SK-N-SH (cell line): ENCODE measurements at regions not wholly inside any gene's neighbourhood (a gene's known extent, or its start where the extent isn't known, plus 50 kb on each side); places are given as distances from the start of the nearest gene placed in this dataset.

Source experiments
- CTCF ChIA-PET: fragments of 300-600, 350-600 bp; formaldehyde crosslinking; extraction: SDS; loops from one replicate; lab custom pipeline; 2021; lab: Yijun Ruan, JAX
- POLR2A ChIA-PET: fragments of 350-600 bp; sonication (Branson Sonifier 250); formaldehyde crosslinking; extraction: SDS; loops from one replicate; lab custom pipeline; 2020; ENCODE audit warnings: antibody characterized with exemption, inconsistent platforms; lab: Yijun Ruan, JAX
- DNase-seq: peaks from one replicate; pipeline ENCODE4 v3.0.0; 2012
- H2AFZ ChIP-seq: fragments of 200-600 bp; sonication (generic); 2 replicates; pipeline ENCODE4 v1.8.1; 2016; ENCODE audit warnings: antibody characterized with exemption, mild to moderate bottlenecking, low read depth
- H3F3A ChIP-seq: fragments of 200-600 bp; sonication (generic); replicated peaks from 2 replicates; pipeline ENCODE3; 2016; ENCODE audit warnings: antibody characterized with exemption, mild to moderate bottlenecking; ENCODE audit not compliant: insufficient read depth
- H3K27ac ChIP-seq, 2 experiments: fragments of 200-500 bp in 1 of 2; fragments of 200-600 bp in 1 of 2; sonication (Bioruptor generic) in 1 of 2; sonication (generic), shearing (Covaris generic) in 1 of 2; 2 replicates each; pipeline versions ENCODE4 v1.5.1 to v1.6.1; 2014 to 2016; ENCODE audit warnings: low read depth in 2 of 2, inconsistent platforms in 1 of 2, low read length in 1 of 2, mild to moderate bottlenecking in 1 of 2, mixed read lengths in 1 of 2
- H3K27me3 ChIP-seq: fragments of 200-600 bp; sonication (generic), shearing (Covaris generic); 2 replicates; pipeline ENCODE4 v1.6.1; 2016; ENCODE audit warnings: mixed run types; ENCODE audit not compliant: insufficient read depth
- H3K36me3 ChIP-seq, 2 experiments: fragments of 200-500 bp in 1 of 2; fragments of 200-600 bp in 1 of 2; sonication (Bioruptor generic) in 1 of 2; sonication (generic) in 1 of 2; replicated peaks in 1 of 2; 2 replicates each; pipeline versions ENCODE3 to v1.5.1; 2014 to 2016; ENCODE audit warnings: low read length in 1 of 2, mild to moderate bottlenecking in 1 of 2; ENCODE audit not compliant: insufficient read depth in 2 of 2, control insufficient read depth in 1 of 2
- H3K4me1 ChIP-seq, 2 experiments: fragments of 200-500 bp in 1 of 2; fragments of 200-600 bp in 1 of 2; sonication (Bioruptor generic) in 1 of 2; sonication (generic), shearing (Covaris generic) in 1 of 2; 2 replicates each; pipeline versions ENCODE4 v1.5.1 to v1.6.1; 2014 to 2016; ENCODE audit warnings: low read depth in 1 of 2, low read length in 1 of 2, mixed run types in 1 of 2; ENCODE audit not compliant: insufficient read depth in 2 of 2, control insufficient read depth in 1 of 2
- H3K4me2 ChIP-seq: fragments of 200-600 bp; sonication (generic), shearing (Covaris generic); 2 replicates; pipeline ENCODE4 v1.6.1; 2017; ENCODE audit warnings: mixed run types
- H3K4me3 ChIP-seq, 2 experiments: fragments of 200-500 bp in 1 of 2; fragments of 200-600 bp in 1 of 2; sonication (Bioruptor generic) in 1 of 2; sonication (generic), shearing (Covaris generic) in 1 of 2; 2 replicates each; pipeline versions ENCODE4 v1.5.1 to v1.8.1; 2014 to 2016; ENCODE audit warnings: low read depth in 2 of 2, inconsistent platforms in 1 of 2, low read length in 1 of 2, mild to moderate bottlenecking in 1 of 2, mixed read lengths in 1 of 2, moderate library complexity in 1 of 2
- H3K79me2 ChIP-seq: fragments of 200-600 bp; sonication (generic); 2 replicates; pipeline ENCODE4 v1.8.1; 2017; ENCODE audit warnings: mild to moderate bottlenecking; ENCODE audit not compliant: insufficient read depth
- H3K9ac ChIP-seq: fragments of 200-600 bp; sonication (generic); 2 replicates; pipeline ENCODE4 v1.6.1; 2017; ENCODE audit warnings: mixed run types
- H3K9me2 ChIP-seq: fragments of 200-600 bp; sonication (generic); 2 replicates; pipeline ENCODE4 v1.6.1; 2017; ENCODE audit warnings: mixed run types
- H3K9me3 ChIP-seq: fragments of 200-600 bp; sonication (generic); 2 replicates; pipeline ENCODE4 v1.6.1; 2017; ENCODE audit warnings: mixed run types, mild to moderate bottlenecking, moderate library complexity
- H4K20me1 ChIP-seq: fragments of 200-600 bp; sonication (generic); 2 replicates; pipeline ENCODE4 v1.6.1; 2017; ENCODE audit warnings: mild to moderate bottlenecking, mixed run types; ENCODE audit not compliant: insufficient read depth
- CHD2 ChIP-seq: fragments of 150-350 bp; IDR thresholded peaks from 2 replicates; pipeline ENCODE4 v1.6.1; 2018; ENCODE audit warnings: low read length; ENCODE audit not compliant: partially characterized antibody
- ELF1 ChIP-seq: IDR thresholded peaks from 2 replicates; pipeline ENCODE4 v1.4.0; 2012
- EP300 ChIP-seq, 2 experiments: IDR thresholded peaks; 2 replicates each; pipeline versions ENCODE4 v1.4.0 to v1.6.1; 2012; ENCODE audit warnings: borderline replicate concordance in 1 of 2, low read depth in 1 of 2, low read length in 1 of 2
- EZH2phosphoT487 ChIP-seq: fragments of 200-600 bp; sonication (generic); IDR thresholded peaks from 2 replicates; pipeline ENCODE4 v1.6.1; 2017; ENCODE audit warnings: low read depth, mixed run types, mild to moderate bottlenecking, antibody characterized with exemption, moderate library complexity, borderline replicate concordance
- FOXM1 ChIP-seq: IDR thresholded peaks from 2 replicates; pipeline ENCODE4 v1.4.0; 2012; ENCODE audit warnings: low read depth, mild to moderate bottlenecking
- GABPA ChIP-seq: IDR thresholded peaks from 2 replicates; pipeline ENCODE4 v1.4.0; 2012; ENCODE audit warnings: low read depth, mild to moderate bottlenecking
- RXRA ChIP-seq: IDR thresholded peaks from 2 replicates; pipeline ENCODE4 v1.4.0; 2012; ENCODE audit warnings: low read depth, mild to moderate bottlenecking, borderline replicate concordance
- SIN3A ChIP-seq: IDR thresholded peaks from 2 replicates; pipeline ENCODE4 v1.6.1; 2012; ENCODE audit warnings: low read depth, mild to moderate bottlenecking, low read length, moderate library complexity, borderline replicate concordance
- WGBS: methylation state at CpG from one replicate; pipeline ENCODE4 v1.1.6; 2017; ENCODE audit warnings: low lambda C conversion rate; 5-methylcytosine and 5-hydroxymethylcytosine counted together
- TF ChIP-seq, protein P1 (sequence below): IDR thresholded peaks from 2 replicates; pipeline ENCODE4; 2012
- TF ChIP-seq, protein P2 (sequence below): IDR thresholded peaks from 2 replicates; pipeline ENCODE4 v1.4.0; 2012; ENCODE audit warnings: low read depth, borderline replicate concordance
- TF ChIP-seq, protein P3 (sequence below): fragments of 200-600 bp; sonication (generic); IDR thresholded peaks from 2 replicates; pipeline ENCODE4 v1.6.1; 2017; ENCODE audit warnings: antibody characterized with exemption, mild to moderate bottlenecking, moderate library complexity
- TF ChIP-seq, protein P4 (sequence below): IDR thresholded peaks from 2 replicates; pipeline ENCODE4 v1.4.0; 2012; ENCODE audit warnings: low read depth

DNA sequence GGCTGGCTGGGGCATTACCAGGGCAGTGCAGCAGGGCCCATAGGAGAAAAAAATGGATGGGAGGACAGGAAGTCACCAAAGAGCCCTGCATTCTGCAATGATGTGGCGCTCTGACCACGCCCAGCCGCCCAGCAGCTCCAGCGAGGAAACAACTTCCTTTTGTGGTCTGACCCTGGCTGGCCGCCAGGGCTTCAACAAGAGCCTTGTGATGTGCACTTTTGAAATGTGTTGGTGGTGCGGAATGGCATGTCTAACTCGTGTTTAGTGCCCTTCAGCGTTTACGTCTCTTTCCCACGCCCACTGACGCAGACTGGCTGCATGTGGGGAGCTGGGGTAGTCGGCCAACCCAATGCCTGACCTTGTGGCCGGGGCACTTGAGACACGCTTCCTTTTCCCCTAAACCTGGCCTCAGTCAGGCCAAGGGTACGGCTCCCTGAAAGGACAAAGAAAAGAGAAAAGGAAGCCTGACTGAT, 81.9 kb upstream of the CTNNB1 start:
- POLR2A ChIA-PET = no interaction called here
- Histone ChIP-seq H3K4me3 (no peak overlapping the region), H3K4me1 (no peaks in the 10 kb centered on the region; a peak in 1 of 4 replicates), H3K36me3 (no peaks in the 10 kb centered on the region), H2AFZ (no peak overlapping the region), H3F3A (no peaks in the 10 kb centered on the region), H3K27ac (no peak overlapping the region), H3K27me3 (no peaks in the 10 kb centered on the region), H3K79me2 (no peaks in the 10 kb centered on the region), H3K9ac (no peak overlapping the region), H4K20me1 (no peaks in the 10 kb centered on the region), H3K4me2 (no peak overlapping the region), H3K9me3 (no peaks in the 10 kb centered on the region), H3K9me2 (no peaks in the 10 kb centered on the region)
- no peak for DNase-seq
- CTCF ChIA-PET = interaction anchor here (1.4 kb wide), 1 partner anchor 23 kb away, joined by 3 read pairs; no protein-coding TSS in a partner anchor
- WGBS = 69% methylated on average over 15 of the region's 15 CpGs
- TF ChIP-seq, protein P1, sequence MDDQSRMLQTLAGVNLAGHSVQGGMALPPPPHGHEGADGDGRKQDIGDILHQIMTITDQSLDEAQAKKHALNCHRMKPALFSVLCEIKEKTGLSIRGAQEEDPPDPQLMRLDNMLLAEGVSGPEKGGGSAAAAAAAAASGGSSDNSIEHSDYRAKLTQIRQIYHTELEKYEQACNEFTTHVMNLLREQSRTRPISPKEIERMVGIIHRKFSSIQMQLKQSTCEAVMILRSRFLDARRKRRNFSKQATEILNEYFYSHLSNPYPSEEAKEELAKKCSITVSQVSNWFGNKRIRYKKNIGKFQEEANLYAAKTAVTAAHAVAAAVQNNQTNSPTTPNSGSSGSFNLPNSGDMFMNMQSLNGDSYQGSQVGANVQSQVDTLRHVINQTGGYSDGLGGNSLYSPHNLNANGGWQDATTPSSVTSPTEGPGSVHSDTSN = no peak
- TF ChIP-seq EZH2phosphoT487 (no peak), FOXM1 (no peak), RXRA (no peak), SIN3A (no peak), GABPA (no peak), EP300 (IDR thresholded peaks at IDR 0.05; ENCODE audit: borderline replicate concordance in 1 of 2, low read depth in 1 of 2, low read length in 1 of 2) (no peak), CHD2 (no peak), ELF1 (no peak)
- TF ChIP-seq, protein P2, sequence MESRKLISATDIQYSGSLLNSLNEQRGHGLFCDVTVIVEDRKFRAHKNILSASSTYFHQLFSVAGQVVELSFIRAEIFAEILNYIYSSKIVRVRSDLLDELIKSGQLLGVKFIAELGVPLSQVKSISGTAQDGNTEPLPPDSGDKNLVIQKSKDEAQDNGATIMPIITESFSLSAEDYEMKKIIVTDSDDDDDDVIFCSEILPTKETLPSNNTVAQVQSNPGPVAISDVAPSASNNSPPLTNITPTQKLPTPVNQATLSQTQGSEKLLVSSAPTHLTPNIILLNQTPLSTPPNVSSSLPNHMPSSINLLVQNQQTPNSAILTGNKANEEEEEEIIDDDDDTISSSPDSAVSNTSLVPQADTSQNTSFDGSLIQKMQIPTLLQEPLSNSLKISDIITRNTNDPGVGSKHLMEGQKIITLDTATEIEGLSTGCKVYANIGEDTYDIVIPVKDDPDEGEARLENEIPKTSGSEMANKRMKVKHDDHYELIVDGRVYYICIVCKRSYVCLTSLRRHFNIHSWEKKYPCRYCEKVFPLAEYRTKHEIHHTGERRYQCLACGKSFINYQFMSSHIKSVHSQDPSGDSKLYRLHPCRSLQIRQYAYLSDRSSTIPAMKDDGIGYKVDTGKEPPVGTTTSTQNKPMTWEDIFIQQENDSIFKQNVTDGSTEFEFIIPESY = no peak
- TF ChIP-seq, protein P3, sequence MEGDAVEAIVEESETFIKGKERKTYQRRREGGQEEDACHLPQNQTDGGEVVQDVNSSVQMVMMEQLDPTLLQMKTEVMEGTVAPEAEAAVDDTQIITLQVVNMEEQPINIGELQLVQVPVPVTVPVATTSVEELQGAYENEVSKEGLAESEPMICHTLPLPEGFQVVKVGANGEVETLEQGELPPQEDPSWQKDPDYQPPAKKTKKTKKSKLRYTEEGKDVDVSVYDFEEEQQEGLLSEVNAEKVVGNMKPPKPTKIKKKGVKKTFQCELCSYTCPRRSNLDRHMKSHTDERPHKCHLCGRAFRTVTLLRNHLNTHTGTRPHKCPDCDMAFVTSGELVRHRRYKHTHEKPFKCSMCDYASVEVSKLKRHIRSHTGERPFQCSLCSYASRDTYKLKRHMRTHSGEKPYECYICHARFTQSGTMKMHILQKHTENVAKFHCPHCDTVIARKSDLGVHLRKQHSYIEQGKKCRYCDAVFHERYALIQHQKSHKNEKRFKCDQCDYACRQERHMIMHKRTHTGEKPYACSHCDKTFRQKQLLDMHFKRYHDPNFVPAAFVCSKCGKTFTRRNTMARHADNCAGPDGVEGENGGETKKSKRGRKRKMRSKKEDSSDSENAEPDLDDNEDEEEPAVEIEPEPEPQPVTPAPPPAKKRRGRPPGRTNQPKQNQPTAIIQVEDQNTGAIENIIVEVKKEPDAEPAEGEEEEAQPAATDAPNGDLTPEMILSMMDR = no peak
- TF ChIP-seq, protein P4, sequence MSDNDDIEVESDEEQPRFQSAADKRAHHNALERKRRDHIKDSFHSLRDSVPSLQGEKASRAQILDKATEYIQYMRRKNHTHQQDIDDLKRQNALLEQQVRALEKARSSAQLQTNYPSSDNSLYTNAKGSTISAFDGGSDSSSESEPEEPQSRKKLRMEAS = no peak
